Stimulated activated CD8-positive, alpha-beta memory T cell treated with anti-CD3 and anti-CD28 coated beads, Interleukin-4, amount 100 ng/mL, for 48 hours (primary cell): ENCODE measurements at regions not wholly inside any gene's neighbourhood (a gene's known extent, or its start where the extent isn't known, plus 50 kb on each side); places are given as distances from the start of the nearest gene placed in this dataset.

Source experiments
- DNase-seq: peaks from one replicate; pipeline ENCODE4 v3.0.0-alpha.2; 2020

DNA sequence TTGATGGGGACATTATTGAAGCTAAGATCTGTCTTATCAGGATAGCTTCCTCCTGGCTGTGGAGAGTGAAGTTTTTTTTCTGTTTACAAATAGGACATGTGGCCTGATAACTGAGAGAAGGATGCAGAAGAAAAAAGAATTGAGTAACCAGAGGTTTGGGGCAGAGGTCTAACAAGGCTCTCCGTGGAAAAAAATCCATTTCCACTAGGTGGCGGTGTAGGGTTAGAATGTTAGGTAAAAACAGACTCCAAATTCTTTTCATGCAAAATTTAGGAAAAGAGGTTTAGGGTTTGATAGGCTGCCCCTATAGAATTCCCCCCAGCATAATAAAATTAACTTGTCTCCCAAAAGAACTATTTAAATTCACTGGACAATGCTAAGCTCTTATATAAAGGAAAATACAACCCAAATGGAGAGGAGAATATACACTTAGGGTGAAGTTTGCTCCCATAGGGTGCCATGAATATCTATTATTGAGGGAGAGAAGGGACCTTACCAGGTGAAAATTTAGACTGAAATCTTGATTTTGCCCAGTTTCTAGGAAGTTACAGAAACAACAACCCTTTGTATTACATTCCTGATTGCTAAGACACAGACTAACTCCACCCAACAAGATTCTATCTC is 1560.4 kb downstream of the OTOL1 start:
- DNase-seq = peak; percentile 52

DNA sequence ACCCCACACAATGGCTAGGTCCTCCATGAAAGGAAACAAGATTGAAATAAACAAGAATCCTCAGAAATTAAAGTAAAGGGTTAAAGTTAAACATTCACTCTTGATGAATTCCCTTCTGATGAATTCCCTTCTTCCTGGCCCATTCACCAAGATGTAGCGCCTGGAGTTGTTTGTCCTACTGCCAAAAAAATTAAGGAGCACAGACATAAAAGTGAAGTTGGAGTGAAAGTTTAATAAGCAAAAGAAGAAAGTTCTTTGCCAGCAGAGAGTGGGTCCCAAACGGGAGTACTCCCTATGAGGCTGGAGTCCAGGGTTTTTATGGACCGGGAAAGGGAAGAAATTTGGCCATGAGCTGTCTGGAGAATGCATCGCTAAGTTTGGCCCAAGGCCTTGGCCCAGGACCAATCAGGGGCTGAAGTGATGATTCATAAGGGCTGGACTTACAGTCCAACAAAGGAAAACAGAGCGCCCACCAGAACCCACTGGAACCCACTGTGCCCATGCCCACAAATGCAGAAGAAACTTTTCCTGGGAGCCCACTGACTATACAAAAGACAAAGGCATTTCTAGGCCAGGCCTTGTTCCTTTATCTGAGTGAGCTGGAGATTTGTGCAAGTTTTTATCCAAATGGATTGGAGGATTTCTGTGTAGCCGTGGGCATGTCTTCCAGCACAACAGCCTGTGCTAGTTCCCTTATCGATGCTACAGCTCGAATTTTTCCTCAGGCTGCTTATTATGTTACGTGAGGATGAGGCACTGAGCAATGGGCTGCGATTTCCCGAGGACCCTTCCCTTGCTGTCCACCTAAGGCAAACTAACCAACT is 1561.6 kb downstream of the OTOL1 start:
- DNase-seq = no peak

DNA sequence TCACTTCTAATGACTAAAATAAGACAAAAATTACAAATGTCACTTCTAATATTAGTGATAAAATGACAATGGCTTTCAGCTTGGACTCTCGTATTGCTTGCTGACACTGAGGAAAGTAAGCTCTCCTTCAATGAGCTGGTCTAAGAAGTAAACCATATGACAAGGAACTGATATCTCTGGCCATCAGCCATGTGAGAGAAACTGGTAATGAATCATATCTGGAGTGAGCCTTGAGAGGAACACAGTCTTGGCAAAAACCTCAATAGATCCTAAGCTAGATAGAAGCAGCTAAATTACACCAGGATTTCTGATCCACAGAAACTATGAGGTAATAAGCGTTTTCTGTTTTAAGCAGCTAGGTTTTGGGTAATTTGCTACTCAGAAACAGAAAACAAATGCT is 1575.1 kb downstream of the OTOL1 start:
- no peak for DNase-seq
